Nephron progenitor cell (in vitro differentiated cells): ENCODE measurements at regions not wholly inside any gene's neighbourhood (a gene's known extent, or its start where the extent isn't known, plus 50 kb on each side); places are given as distances from the start of the nearest gene placed in this dataset.
A peak's percentile ranks its signal among the peaks of the same experiment; 100 is the strongest.

Source experiments
- DNase-seq: peaks from one replicate; pipeline ENCODE4 v3.0.0; 2021
- H3K27ac Mint-ChIP-seq: 2 replicates; pipeline ENCODE4 v1.8.0; 2021; ENCODE audit warnings: mild to moderate bottlenecking, moderate library complexity, mixed read lengths
- H3K27me3 Mint-ChIP-seq: 2 replicates; pipeline ENCODE4 v1.8.0; 2021; ENCODE audit warnings: mild to moderate bottlenecking, low read depth, mixed read lengths; ENCODE audit not compliant: poor library complexity
- H3K36me3 Mint-ChIP-seq: 2 replicates; pipeline ENCODE4 v1.8.0; 2021; ENCODE audit warnings: low read depth, mixed read lengths
- H3K4me1 Mint-ChIP-seq: 2 replicates; pipeline ENCODE4 v1.8.0; 2021; ENCODE audit warnings: mixed read lengths
- H3K4me3 Mint-ChIP-seq: 2 replicates; pipeline ENCODE4 v1.8.0; 2021; ENCODE audit warnings: mild to moderate bottlenecking, moderate library complexity, mixed read lengths
- H3K9me3 Mint-ChIP-seq: 2 replicates; pipeline ENCODE4 v1.8.0; 2021; ENCODE audit warnings: mild to moderate bottlenecking, moderate library complexity, mixed read lengths
- CTCF ChIP-seq: fragments of 200-600 bp; sonication (generic); IDR thresholded peaks from 2 replicates; pipeline ENCODE4 v1.5.0; 2021; ENCODE audit warnings: antibody characterized with exemption

DNA sequence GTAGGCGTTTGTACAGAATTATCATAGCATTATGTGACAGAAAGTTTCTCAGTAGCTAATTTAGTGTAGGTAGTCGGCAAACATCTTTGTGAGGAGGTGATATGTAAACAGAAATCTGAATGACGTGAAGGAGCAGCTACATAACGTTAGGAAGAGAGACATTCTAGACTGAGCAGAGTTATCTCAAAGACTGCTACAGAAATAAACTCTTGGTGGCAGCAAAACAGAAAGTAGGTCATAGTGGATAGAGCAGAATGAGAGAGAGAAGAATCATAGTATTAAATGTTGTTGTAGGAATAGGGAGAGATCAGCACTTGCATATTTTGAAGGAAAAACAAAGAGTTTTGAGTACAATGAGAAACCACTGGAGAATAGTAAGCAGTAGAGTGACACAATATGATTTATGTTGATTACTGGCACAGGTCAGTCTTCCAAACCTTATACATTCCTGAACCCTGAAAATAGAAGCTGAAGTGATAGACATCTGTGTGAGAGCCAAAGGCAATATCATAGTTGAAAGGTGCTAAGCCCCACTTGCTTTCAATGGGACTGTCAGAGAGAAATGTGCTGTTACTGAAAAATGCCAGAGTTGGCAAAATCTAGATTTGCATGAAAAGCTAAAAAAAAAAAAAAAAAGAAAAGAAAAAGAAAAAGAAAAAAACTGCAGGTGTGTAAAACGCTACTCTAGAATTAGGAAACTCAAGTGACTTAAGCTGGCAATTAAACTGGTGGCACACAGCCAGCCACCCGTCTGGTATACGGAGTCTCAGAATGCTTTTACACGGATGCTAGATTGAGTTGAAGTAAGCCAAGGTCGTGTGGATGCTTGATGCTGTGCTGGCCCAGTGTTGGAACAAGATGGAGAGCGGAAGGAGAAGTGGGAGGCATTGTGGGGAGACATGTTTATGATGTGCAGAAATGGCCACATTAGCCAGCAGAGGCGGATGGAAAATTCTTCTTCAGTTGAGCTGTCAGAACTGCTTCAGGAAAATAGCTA is 750.2 kb upstream of the HS3ST1 start:
- H3K27me3 Mint-ChIP-seq = peaks cover 2% of the 10 kb centered on the region
- DNase-seq = no peak
- H3K4me1 Mint-ChIP-seq = peaks cover 14% of the 10 kb centered on the region
- no peaks in the 10 kb centered on the region for H3K36me3 Mint-ChIP-seq
- H3K27ac Mint-ChIP-seq = no peak overlapping the region
- H3K4me3 Mint-ChIP-seq = no peak overlapping the region
- no peaks in the 10 kb centered on the region for H3K9me3 Mint-ChIP-seq
- no peak for TF ChIP-seq CTCF

- H3K27me3 Mint-ChIP-seq = peaks cover 2% of the 10 kb centered on the region
- no peaks in the 10 kb centered on the region for H3K36me3 Mint-ChIP-seq
- no peaks in the 10 kb centered on the region for H3K9me3 Mint-ChIP-seq
- DNase-seq = no peak
- no peak for TF ChIP-seq CTCF
- peak overlapping the region; percentile 37 for H3K27ac Mint-ChIP-seq
- no peak overlapping the region for H3K4me3 Mint-ChIP-seq
- peaks cover 14% of the 10 kb centered on the region for H3K4me1 Mint-ChIP-seq
Measured at GRCh38 chr4:12177416-12177815, 748.7 kb upstream of the HS3ST1 start.

DNA sequence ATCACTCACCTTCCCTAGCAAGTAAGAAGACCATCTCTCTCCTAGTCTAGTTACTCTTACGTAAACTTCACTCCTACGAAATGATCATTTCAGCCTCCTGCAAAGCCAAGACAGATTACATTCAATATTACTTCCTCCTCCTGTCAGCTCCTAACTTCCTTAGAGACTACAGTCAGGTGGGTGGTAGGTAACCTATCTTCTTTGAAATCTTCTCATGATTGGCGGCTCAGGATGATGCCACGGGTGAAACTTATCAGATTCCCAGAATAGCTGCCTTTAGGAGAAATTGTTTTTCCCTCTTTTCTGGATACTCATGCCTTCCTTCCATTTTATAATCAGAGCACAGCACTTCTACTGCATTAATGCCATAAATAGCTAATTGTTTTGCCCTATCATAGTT is 744.8 kb upstream of the HS3ST1 start:
- no peak for DNase-seq
- Mint-ChIP-seq H3K27me3 (no peaks in the 10 kb centered on the region), H3K4me3 (no peak overlapping the region), H3K9me3 (no peaks in the 10 kb centered on the region), H3K27ac (no peak overlapping the region), H3K4me1 (peaks cover 10% of the 10 kb centered on the region), H3K36me3 (no peaks in the 10 kb centered on the region)
- no peak for TF ChIP-seq CTCF

DNA sequence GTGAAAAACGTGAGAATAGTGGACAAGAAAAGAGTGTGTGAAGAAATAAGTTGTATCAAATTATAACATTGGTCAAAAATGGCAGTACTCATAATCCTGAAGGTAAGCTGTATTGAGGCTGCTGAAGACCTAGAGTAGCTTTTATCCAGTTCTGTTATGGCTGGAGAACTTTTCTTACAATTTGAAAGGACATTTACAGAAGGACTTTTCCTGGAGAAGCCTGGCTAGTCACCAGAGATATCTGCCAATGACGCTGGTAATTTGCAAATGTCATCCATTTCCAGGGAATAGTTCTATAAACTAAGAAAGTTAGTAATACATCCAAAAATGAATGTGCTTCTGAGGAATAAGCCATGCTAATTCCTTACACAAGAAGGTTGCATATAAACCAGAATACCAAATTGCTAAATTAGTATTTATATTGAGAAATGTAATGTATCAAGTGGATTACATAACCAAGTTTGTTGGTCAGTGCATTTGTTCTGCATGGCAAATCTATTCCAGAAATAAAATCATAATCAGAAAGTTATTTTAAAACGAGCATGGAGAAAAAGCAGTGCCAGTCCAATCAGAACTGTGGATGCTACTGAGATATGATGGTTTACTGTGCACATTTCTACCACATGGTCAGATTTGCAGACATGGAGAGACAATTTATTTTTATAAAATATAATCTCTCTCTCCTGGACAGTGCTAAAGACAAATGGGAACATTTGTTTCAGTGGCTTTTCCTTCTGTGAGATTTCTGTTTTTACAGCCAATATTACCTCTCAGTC is 743.7 kb upstream of the HS3ST1 start:
- Mint-ChIP-seq H3K27me3 (no peaks in the 10 kb centered on the region), H3K4me1 (peaks cover 2% of the 10 kb centered on the region), H3K27ac (no peak overlapping the region), H3K9me3 (no peaks in the 10 kb centered on the region), H3K4me3 (no peak overlapping the region), H3K36me3 (no peaks in the 10 kb centered on the region)
- no peak for TF ChIP-seq CTCF
- no peak for DNase-seq

DNA sequence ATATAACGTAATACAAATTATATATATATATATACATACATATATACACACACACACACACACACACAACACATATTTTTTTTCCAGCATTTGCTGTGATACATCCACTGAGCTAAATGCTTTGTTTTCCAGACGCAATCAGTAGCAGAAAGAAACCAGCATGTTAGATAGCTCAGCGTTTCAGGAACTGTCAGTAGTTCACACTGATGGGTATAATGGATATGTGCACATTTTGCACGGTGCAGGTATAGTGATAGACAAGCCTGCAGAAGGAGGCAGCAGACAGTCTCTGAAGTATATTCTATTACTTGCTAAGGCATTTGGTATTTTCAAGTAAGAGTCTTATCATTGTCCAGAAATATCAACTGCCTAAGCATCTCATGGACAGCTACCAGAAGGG is 741.6 kb upstream of the HS3ST1 start:
- no peak overlapping the region for H3K27ac Mint-ChIP-seq
- H3K27me3 Mint-ChIP-seq = no peaks in the 10 kb centered on the region
- no peak for DNase-seq
- H3K4me3 Mint-ChIP-seq = no peak overlapping the region
- no peaks in the 10 kb centered on the region for H3K4me1 Mint-ChIP-seq
- no peaks in the 10 kb centered on the region for H3K36me3 Mint-ChIP-seq
- TF ChIP-seq CTCF = no peak
- H3K9me3 Mint-ChIP-seq = no peaks in the 10 kb centered on the region
